GM18870 (cell line): ENCODE measurements at regions not wholly inside any gene's neighbourhood (a gene's known extent, or its start where the extent isn't known, plus 50 kb on each side); places are given as distances from the start of the nearest gene placed in this dataset.

Experiments used
- ATAC-seq: cut with Tn5 transposase; IDR thresholded peaks from one replicate; pipeline ENCODE4 v1.9.1; 2021; ENCODE audit warnings: moderate library complexity; ENCODE audit not compliant: unreplicated experiment

- no peak for ATAC-seq
These were observed 650.2 kb downstream of the ZNF674 start for GRCh38 chrX:45894864-45895645.

GRCh38 chrX:45889471-45889870 lies 655.8 kb downstream of the ZNF674 start:
- ATAC-seq: no peak

- ATAC-seq: no peak
These were observed 656.7 kb downstream of the ZNF674 start for GRCh38 chrX:45888518-45888917.

- no peak for ATAC-seq
These were observed 659.3 kb downstream of the ZNF674 start for GRCh38 chrX:45885931-45886330.

GRCh38 chrX:45879512-45879911 lies 665.7 kb downstream of the ZNF674 start:
- no peak for ATAC-seq

- no peak for ATAC-seq
These were observed 669.0 kb downstream of the ZNF674 start for GRCh38 chrX:45876206-45876605.

GRCh38 chrX:45873781-45874180 lies 671.4 kb downstream of the ZNF674 start:
- ATAC-seq: no peak

GRCh38 chrX:45872480-45872879 lies 671.8 kb upstream of the DIPK2B start:
- no peak for ATAC-seq

GRCh38 chrX:45868425-45868824 lies 667.7 kb upstream of the DIPK2B start:
- ATAC-seq: no peak

- ATAC-seq: no peak
These were observed 662.1 kb upstream of the DIPK2B start for GRCh38 chrX:45862801-45863200.

GRCh38 chrX:45860450-45860849 lies 659.8 kb upstream of the DIPK2B start:
- ATAC-seq: no peak

- ATAC-seq: no peak
These were observed 658.7 kb upstream of the DIPK2B start for GRCh38 chrX:45859407-45859806.

GRCh38 chrX:45852884-45853283 lies 652.2 kb upstream of the DIPK2B start:
- ATAC-seq: no peak

- no peak for ATAC-seq
These were observed 650.8 kb upstream of the DIPK2B start for GRCh38 chrX:45851434-45851991.

GRCh38 chrX:45850775-45851433 lies 650.2 kb upstream of the DIPK2B start:
- ATAC-seq: no peak

- ATAC-seq: no peak
These were observed 649.6 kb upstream of the DIPK2B start for GRCh38 chrX:45850197-45850774.

GRCh38 chrX:45849261-45849862 lies 648.7 kb upstream of the DIPK2B start:
- no peak for ATAC-seq

- ATAC-seq: no peak
These were observed 647.3 kb upstream of the DIPK2B start for GRCh38 chrX:45847961-45848360.

- no peak for ATAC-seq
These were observed 645.7 kb upstream of the DIPK2B start for GRCh38 chrX:45846328-45846727.

GRCh38 chrX:45845142-45845541 lies 644.5 kb upstream of the DIPK2B start:
- ATAC-seq: no peak

GRCh38 chrX:45843518-45843917 lies 642.8 kb upstream of the DIPK2B start:
- ATAC-seq: no peak
